Activated naive CD8-positive, alpha-beta T cell treated with anti-CD3 and anti-CD28 coated beads, Interleukin-2, amount 50 U/mL, for 16 hours (primary cell): ENCODE measurements at regions not wholly inside any gene's neighbourhood (a gene's known extent, or its start where the extent isn't known, plus 50 kb on each side); places are given as distances from the start of the nearest gene placed in this dataset.
"Not testable (repeated sequence)": the region's sequence is repeated elsewhere in the genome, so short reads cannot be mapped to it uniquely, and the experiment has no call there.

Experiments used
- DNase-seq: peaks from one replicate; pipeline ENCODE4 v3.0.0-alpha.2; 2020; ENCODE audit warnings: low read depth, low spot score

DNA sequence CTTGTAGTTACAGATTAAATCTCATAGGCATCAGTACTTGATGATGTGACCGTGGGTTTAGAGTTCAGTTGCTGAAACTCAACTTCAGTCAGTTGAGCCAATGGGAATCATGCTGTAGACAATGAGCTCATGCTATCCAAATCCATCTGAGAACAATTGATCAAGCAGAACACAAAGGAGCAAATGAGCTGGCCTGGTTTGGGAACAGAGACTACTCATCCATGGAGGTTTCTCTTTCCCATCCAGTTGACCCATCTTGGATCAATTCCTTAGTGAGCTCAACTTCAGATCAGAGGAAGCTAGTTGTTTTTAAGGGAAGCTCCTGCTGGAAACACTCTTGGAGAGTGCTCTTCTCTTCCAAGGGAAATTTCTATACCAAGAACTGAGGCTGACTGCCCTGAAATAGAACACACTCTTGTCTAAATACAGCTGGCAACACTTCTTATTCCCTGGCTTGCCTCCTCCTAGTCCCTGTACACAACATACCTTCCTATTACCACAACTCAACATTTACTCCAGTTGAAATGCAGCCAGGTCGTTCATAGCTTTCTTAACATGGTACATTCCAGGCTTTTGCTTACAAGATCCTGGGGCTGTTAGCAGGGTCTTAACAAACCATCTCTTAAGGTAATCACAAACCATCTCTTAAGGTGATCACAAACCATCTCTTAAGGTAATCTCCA, 203.9 kb upstream of the PRDM1 start:
- DNase-seq = no peak

DNA sequence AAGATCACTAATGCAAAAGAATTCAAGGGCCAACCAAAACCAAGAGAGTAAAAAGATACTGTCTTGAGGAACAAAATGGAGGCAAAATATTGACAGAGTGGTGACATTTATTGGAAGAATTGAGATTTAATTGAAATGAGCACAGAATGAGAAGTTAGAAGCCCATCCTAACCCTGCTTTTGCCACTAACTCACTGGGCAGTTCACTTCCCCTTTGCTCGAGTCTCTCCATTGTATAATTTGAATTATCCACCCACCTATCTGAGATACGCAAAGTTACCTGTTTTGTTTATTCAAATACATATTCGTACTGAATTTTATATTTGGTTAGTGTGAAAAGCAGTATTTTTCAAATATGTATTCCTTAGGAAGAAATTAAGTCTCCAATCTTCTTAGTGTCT, 204.5 kb upstream of the PRDM1 start:
- no peak for DNase-seq

DNA sequence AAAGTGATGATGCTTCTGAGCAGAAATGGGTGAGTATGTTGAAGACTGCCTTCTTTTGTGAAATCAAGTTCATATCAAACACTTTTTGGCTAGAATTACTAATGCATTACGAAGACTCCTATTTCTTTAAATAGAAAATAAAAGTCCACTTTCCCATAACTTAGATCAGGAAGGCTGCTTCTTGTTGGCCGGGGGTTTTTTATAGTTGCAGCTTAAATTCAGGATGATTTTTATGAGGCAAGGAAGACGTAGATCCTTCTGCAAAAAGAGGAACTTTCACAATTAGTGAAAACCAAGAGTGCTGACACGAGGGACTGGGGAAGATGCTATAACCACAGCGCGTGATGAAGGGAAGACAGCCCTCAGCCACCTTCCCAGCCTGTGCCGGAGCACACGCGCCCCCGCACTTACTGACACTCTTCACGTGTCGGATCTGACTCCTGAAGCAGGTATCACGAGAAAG, 206.1 kb upstream of the PRDM1 start:
- no peak for DNase-seq

DNA sequence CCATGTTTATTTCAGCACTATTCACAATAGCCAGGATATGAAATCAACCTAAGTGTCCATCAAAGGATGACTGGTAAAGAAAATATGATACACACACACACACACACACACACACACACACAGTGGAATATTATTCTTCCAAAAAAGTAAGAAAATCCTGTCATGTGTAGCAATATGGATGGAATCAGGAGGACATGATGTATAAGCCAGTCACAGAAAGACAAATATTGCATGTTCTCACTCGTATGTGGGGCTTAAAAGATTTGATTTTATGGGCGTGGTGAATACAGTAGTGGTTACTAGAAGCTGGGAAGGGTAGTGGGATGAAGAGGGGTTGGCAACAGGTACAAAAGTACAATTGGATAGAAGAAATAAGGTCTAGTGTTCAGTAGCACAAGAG, 207.0 kb upstream of the PRDM1 start:
- no peak for DNase-seq

DNA sequence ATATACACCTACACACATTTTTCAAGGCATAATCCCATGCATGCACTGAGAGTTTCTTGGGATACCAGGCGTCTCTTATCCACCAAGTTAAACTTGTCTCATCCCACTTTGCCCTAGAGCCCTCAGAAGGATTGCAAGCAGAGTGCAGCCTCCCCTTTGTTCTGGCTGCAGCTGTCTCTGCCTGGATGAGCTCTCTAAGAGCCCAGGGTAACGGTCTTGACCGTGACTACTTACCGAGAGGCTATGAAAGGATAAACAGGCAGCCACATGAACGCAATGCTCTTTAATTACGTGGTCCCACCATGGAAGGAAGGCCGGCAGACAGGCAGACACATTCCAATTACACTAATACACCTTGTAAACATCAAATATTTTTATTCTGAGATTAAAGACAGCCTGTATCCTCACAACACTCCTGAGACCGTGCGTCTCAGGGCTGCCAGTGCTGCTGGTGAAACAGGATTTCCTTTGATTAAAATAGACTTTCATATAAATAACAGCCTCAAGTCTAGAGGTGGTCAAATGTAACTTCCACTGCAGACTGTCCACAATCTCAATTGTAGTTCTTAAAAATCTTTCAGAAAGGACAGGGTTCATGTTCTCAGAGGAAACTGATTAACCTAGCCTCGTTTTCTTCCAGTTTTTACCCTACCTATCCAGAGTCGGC, 210.0 kb upstream of the PRDM1 start:
- no peak for DNase-seq

DNA sequence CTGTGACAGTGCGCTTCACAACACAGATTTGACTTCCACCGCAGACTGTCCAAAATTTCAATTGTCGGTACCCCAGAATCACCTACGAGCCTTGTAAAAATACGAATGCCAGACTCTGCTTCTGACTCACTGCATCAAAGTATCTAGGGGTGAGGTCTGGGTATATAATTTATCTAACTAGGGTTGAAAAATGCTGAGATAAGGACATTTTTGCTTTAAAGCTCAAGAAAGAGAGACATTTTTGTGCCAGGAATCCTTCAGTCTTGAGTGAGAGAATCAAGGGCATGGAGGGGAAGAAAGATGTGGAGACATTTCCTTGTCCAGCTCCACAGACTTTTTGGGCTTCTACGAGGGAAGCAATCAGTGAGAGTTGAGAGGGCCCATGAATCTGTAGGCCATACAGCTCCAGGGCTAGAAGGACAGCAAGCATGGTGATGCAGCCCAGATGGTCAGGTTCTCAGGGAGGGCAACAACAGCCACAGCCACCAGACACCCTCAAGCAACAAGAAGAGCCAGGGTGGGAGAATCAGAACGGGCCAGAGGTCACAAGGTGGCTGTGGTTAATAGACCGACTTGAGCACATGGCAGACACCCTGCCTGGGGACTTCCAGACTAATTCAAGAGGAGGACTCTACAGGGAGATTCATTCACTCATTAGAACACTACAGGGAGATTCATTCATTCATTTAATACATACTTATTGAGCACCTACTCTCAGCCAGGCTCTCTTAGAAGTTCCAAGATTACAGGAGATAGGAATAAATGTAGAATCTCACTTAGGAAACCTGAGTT, 211.1 kb upstream of the PRDM1 start:
- no peak for DNase-seq

DNA sequence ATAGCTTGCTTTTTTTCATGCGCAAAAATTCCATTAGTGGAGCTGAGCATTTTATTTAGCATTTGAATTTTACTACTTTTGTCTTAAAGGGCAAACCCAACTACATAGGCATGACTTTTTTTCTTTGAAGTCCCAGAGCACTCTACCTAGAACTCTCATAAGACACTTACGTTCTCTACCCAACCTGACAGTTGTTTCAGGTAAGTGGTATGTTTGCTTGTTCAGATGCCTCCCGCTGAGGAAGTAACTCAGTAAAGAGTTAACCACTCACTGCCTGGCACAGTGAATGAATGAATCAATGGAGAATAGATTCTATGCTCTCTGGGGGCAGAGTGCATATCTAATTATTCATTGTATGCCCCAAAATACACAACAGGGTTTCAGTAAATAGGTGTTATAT, 212.3 kb upstream of the PRDM1 start:
- DNase-seq = no peak

DNA sequence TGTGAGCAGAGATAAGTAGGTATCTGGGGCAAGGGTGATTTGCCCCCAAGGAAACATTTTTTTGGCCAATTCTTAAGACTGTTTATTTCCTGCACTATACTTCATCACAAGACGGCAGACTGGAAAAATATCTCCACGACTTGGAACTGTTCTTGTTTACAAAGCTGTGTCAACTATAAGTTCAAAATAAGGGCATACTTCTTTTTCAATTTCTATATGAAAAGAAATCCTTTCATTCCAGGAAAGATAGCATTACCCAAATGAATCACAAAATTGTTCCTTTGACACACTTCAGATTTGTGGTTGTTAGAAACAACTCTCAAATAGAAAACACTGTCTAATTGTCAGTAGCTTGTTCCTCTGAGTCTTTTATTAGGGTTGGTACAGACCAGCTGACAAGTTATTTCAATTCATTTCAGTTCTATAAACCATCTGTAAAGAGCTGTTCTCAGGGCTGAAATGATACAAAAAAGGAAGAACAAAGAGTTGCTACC, 212.9 kb upstream of the PRDM1 start:
- DNase-seq = no peak

DNA sequence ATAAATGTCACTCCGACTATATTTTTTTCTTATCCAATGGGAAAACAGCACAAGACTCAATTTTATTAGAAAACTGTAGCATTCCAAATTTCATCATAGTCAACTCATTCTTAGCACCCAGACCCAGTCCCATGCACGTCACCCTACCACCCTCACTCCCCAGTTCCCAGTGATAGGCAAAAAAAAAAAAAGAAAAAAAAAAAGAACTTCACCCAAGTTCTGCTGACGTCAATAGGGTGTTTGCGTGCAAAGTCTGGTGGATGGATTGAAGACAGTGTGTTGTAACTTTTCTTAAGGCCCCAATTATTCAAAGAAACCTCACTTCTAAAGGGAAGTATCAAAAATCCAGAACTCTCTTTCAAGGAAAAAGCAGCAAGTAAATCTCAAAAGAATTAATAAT, 213.9 kb upstream of the PRDM1 start:
- DNase-seq = no peak

DNA sequence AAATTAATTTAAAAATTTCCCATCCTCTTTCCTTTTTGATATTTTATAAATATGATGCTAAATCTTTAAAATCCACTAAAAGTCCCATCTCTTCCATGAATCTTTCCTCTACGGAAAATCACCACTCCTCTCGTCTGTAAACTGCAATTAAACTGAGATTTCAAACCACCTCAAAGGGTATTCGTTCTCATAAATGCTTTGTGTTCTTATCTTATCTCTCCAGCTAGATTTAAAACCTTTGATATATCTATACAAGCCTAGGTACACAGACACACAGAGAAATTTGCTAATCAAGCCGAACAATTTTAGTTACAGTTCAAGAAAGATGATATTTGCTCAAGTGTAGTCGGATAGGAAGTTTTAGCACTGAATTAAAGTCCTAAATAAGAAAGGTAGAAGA, 214.6 kb upstream of the PRDM1 start:
- no peak for DNase-seq

DNA sequence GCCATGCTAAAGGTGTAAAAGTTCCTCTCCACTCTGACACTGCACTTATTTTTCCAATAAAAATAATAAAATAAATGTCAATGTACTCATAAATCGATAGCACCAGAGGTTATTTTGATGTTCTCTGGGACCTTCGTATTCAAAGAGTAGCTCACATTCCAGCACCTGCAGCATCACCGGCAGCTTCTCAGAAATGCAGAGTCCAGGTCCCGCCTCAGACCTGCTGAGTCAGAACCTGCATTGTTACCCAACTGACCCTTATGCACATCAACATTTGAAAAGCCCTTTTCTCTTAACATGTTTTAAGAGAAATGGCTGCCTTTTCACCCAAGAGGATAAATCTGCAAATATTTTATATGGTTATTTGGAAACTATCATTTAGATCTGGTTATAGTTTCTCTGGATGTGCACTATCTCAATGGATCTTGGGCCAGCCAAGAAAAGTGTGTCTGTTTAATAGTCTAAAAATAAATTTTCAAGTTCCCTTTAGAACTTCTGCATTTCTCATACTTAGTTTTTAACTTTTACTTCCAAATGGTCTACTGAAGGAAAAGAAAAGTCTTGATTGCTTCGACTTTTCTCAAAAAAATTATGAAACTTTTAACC, 216.2 kb upstream of the PRDM1 start:
- DNase-seq = no peak

DNA sequence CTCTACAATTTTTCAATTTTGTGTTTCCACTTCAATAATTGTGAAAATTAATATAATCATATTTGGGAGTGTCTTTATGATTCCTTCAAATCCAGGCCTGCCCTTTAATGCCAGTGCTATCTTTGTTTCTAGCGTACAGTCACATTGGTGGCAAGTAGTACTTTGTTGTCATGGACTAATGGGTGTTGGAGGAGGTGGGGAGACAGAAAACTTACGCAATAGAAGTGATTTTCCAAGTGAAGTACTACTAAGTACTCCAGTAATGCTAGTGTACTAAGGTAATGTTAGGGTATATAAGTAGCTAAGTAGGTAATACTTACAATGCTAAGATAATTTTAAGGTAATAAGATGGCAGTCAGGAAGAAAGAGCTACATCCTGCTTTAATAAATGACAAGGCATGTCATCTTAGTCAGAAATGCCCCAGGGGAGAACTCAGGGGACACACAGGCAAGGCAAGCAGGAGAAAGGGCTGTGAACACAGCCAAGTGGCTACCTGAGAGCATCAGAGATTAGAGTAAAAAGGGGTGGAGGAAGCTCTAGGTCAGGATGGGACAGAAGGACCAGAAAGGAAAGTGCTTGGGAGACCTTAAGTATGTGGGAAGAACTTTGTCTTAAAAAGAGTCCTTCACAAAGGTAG, 217.2 kb upstream of the PRDM1 start:
- no peak for DNase-seq

DNA sequence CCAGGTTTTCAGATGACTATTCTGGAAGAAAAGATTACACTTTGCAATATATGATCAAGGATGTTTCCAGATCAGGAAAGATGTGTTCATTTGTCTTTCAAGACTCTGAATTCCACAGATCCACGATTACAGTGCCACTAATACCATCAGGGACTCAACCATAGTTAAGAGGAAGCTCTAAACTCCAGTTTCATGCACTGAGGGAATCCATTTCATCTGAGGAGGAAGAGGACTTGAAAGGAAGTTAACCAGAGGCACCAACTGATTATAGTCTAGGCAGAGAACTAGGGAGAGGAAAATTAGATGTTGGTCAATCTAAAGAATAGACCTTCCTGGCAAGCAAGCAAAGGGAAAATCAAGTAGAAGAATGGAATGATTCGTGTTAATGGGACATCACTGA, 218.3 kb upstream of the PRDM1 start:
- DNase-seq = no peak

DNA sequence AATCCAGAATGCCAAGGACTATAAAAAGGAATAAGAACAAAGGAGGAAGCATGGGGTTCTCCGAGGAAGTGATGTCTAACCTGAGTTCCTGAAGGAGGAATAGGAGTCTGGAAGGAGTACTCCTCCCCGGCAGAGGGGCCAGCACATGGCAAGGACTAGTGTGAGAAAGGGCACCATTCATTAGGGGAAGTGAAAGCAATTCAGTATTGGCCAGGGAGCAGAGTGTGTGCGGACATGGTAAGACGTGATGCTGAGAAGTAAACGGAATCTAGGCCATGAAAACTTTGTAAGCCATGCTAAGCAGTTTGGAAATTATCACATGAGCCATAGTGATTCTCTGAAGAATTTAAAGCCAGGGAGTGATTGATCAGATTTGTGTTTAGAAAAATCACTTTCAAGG, 218.9 kb upstream of the PRDM1 start:
- no peak for DNase-seq

DNA sequence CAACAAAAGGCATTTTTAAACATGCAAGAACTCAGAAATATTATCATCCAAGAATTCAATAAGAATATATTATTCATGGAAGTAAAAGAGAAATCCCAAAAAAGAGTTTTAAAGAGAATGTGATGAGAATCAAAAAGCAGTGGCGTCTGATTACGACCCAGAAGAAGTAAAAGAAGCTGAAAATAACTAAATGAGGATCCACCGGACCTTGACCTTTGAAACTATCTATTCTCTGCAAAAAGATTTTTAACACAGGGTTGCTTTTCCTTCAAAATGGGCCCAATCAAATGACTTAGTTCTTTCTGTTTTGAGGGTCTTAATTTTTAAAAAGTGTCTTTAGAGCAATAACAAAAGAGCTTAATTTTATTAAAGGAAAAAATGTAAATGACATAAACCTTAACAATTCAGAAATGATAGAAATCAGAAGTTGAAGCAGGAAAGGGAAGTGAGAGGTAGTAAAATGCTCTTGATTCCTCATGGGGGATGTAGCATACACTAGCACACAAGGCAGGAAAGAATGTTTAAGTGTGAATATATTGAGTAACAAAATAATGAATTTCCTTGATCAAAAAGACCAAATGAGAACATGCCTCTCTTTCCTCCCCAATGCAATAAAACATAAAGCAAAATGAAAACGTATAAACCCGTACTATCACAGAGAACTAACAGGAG, 223.1 kb upstream of the PRDM1 start:
- DNase-seq = no peak

DNA sequence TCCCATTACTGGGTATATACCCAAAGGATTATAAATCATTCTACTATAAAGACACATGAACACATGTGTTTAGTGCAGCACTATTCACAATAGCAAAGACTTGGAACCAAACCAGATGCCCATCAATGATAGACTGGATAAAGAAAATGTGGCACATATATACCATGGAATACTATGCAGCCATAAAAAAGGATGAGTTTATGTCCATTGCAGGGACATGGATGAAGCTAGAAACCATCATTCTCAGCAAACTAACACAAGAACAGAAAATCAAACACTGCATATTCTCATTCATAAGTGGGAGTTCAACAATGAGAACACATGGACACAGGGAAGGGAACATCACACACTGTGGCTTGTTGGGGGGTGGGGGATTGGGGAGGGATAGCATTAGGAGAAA, 225.2 kb upstream of the PRDM1 start:
- not testable (repeated sequence) for DNase-seq

DNA sequence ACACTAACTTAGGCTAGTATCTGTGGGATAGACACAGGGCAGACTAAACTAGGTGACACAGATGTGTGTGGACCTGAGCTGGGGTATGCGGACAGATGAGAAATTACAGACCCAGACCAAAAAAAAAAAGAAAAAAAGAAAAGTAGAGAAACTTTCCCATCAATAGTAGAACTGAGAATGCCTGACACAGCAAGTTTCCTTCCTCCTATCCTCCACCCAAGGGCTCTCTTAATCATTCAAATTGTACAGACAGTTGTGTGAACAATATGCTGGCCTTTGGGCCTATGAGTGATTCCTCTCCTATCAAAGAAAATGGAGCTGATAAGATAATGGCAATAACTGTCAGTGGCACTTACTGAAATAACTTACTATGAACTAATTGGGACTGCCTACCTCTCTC, 226.7 kb upstream of the PRDM1 start:
- DNase-seq = no peak

DNA sequence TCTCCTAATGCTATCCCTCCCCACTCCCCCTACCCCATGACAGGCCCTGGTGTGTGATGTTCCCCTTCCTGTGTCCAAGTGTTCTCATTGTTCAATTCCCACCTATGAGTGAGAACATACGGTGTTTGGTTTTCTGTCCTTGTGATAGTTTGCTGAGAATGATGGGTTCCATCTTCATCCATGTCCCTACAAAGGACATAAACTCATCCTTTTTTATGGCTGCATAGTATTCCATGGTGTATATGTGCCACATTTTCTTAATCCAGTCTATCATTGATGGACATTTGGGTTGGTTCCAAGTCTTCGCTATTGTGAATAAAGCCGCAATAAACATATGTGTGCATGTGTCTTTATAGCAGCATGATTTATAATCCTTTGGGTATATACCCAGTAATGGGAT, 227.5 kb upstream of the PRDM1 start:
- DNase-seq = not testable (repeated sequence)

DNA sequence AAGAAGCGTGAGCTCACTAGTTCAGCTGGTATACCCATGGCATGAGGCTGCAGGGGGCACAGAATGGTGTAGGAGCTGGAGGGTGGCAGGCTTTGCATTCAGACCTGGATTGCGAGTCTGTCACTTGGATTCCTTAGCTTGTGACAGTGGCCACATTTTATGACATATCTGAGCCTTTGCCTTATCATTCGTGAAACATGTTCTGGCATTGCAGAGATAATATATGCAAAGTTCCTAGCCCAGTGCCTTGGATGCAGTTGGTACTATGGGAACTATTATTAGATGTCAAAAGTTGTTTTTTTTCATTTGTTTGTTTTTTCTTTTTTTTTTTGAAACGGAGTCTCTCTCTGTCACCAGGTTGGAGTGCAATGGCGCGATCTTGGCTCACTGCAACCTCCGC, 230.7 kb upstream of the PRDM1 start:
- no peak for DNase-seq

DNA sequence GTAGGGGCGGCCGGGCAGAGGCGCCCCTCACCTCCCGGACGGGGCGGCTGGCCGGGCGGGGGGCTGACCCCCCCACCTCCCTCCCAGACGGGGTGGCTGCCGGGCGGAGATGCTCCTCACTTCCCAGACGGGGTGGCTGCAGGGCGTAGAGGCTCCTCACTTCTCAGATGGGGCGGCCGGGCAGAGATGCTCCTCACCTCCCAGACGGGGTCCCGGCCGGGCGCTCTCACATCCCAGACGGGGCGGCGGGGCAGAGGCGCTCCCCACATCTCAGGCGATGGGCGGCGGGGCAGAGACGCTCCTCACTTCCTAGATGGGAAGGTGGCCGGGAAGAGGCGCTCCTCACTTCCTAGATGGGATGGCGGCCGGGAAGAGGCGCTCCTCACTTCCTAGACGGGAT, 232.2 kb upstream of the PRDM1 start:
- DNase-seq = not testable (repeated sequence)

DNA sequence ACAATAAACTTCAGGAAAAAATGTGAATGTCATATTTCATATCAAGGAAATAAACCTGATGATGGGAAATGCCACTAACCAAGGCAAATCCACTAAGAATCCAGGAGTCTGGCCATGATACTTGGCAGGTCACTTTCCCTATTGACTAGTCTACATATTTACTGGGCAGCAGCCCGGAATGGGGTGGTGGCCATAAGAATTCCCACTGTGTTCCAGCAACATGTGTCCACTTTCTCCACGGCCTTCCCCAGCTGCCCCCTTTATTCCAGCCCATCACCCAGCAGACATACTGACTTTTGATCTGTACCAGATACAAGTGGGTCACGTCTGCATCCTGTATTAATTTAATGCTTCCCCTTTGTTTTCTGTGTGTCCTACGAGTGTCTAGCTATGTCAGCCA, 234.5 kb upstream of the PRDM1 start:
- DNase-seq = no peak
